Aorta (tissue), 5 donors: ENCODE measurements at regions not wholly inside any gene's neighbourhood (a gene's known extent, or its start where the extent isn't known, plus 50 kb on each side); places are given as distances from the start of the nearest gene placed in this dataset.

ENCODE experiments used
- ATAC-seq: fragments of 200-7000 bp; cut with Tn5 transposase; one replicate; pipeline ENCODE4 v1.9.1; 2022; ENCODE audit warnings: moderate library complexity; ENCODE audit not compliant: low FRiP score
- DNase-seq, 2 donors: peaks; one replicate each; pipeline ENCODE4 v3.0.0-alpha.2; 2020
- H3K27ac ChIP-seq, 2 donors: one replicate each; pipeline ENCODE4 v1.5.1; 2013; ENCODE audit warnings: low read length in 2 of 2, mild to moderate bottlenecking in 2 of 2, moderate library complexity in 2 of 2, control low read depth in 1 of 2, inconsistent platforms in 1 of 2, low read depth in 1 of 2
- H3K27me3 ChIP-seq, 2 donors: one replicate each; pipeline ENCODE4 v1.6.1; 2013; ENCODE audit warnings: control low read depth in 1 of 2, low read length in 1 of 2, mild to moderate bottlenecking in 1 of 2, moderate library complexity in 1 of 2; ENCODE audit not compliant: insufficient read depth in 2 of 2, control insufficient read depth in 1 of 2
- H3K36me3 ChIP-seq, 2 donors: one replicate each; pipeline ENCODE4 v1.6.1; 2013; ENCODE audit warnings: control low read depth in 1 of 2, low read length in 1 of 2, mild to moderate bottlenecking in 1 of 2; ENCODE audit not compliant: insufficient read depth in 2 of 2, control insufficient read depth in 1 of 2
- H3K4me1 ChIP-seq, 2 donors: one replicate each; pipeline ENCODE4 v1.6.1; 2013; ENCODE audit warnings: low read length in 2 of 2, control low read depth in 1 of 2, mild to moderate bottlenecking in 1 of 2, moderate library complexity in 1 of 2; ENCODE audit not compliant: insufficient read depth in 2 of 2, control insufficient read depth in 1 of 2
- H3K4me3 ChIP-seq, 2 donors: one replicate each; pipeline ENCODE4 v1.5.1; 2013; ENCODE audit warnings: low read length in 2 of 2, control low read depth in 1 of 2, mild to moderate bottlenecking in 1 of 2
- H3K9me3 ChIP-seq: one replicate; pipeline ENCODE4 v1.6.1; 2013; ENCODE audit warnings: mild to moderate bottlenecking, low read length; ENCODE audit not compliant: control insufficient read depth
- WGBS, 2 donors: extraction: QIAGEN DNeasy Blood & Tissue Kit; methylation state at CpG; one replicate each; pipeline ENCODE4 v1.1.7; 2013; 5-methylcytosine and 5-hydroxymethylcytosine counted together
- intact Hi-C, 2 donors: fragments of 100-400 bp; cut with DNase I; formaldehyde crosslinking; loops; one replicate each; pipeline versions ENCODE4 v1.14.2 to v1.15.0; 2022
- donor health status: healthy with polysubstance abuse.
- donor health status: Bipolar disorder and iron deficiency.
- donor health status: DM: no; HTN: no; CAD: no.
- donor health status: DM: no; HTN: no; CAD: no.
- donor health status: DM: yes; HTN: yes; CAD: no.

- peaks cover 2% of the 10 kb centered on the region for H3K9me3 ChIP-seq
- H3K4me1 ChIP-seq, result no peaks in the 10 kb centered on the region
- ATAC-seq (no peak), DNase-seq (no peak)
- intact Hi-C loops, result no loop called here
- H3K4me3 ChIP-seq, result no peak overlapping the region
- H3K27ac ChIP-seq, result no peak overlapping the region
- peaks cover 0 to 4% of the 10 kb centered on the region in 2 donors for H3K27me3 ChIP-seq
- H3K36me3 ChIP-seq, result no peaks in the 10 kb centered on the region
Measured at GRCh38 chr7:111676167-111676566, 113.9 kb upstream of the IMMP2L start.

GRCh38 chr7:111672901-111673300 lies 110.6 kb upstream of the IMMP2L start:
- intact Hi-C loops, result no loop called here
- ATAC-seq (no peak), DNase-seq (no peak)
- peaks cover 2% of the 10 kb centered on the region for H3K9me3 ChIP-seq
- H3K27ac ChIP-seq, result no peak overlapping the region
- no peaks in the 10 kb centered on the region for H3K4me1 ChIP-seq
- H3K27me3 ChIP-seq, result peaks cover 0 to 2% of the 10 kb centered on the region in 2 donors
- WGBS, 2 donors, result 70 to 72% methylated on average over 6 of the region's 6 CpGs
- no peaks in the 10 kb centered on the region for H3K36me3 ChIP-seq
- no peak overlapping the region for H3K4me3 ChIP-seq

GRCh38 chr7:111671927-111672326 lies 109.6 kb upstream of the IMMP2L start:
- H3K9me3 ChIP-seq, result no peaks in the 10 kb centered on the region
- no peaks in the 10 kb centered on the region for H3K36me3 ChIP-seq
- WGBS, 2 donors, result 75 to 78% methylated on average over 2 of the region's 2 CpGs
- H3K27ac ChIP-seq, result no peak overlapping the region
- intact Hi-C loops, result no loop called here
- DNase-seq (no peak), ATAC-seq (no peak)
- H3K27me3 ChIP-seq, result no peaks in the 10 kb centered on the region
- no peak overlapping the region for H3K4me3 ChIP-seq
- H3K4me1 ChIP-seq, result no peaks in the 10 kb centered on the region

GRCh38 chr7:111668711-111669110 lies 106.4 kb upstream of the IMMP2L start:
- DNase-seq, result no peak
- H3K9me3 ChIP-seq, result no peaks in the 10 kb centered on the region
- no peak overlapping the region for H3K27ac ChIP-seq
- H3K4me3 ChIP-seq, result no peak overlapping the region
- H3K4me1 ChIP-seq, result no peaks in the 10 kb centered on the region
- H3K27me3 ChIP-seq, result no peaks in the 10 kb centered on the region
- WGBS, 2 donors, result 87 to 91% methylated on average over 9 of the region's 9 CpGs
- intact Hi-C loops, result no loop called here
- no peak for ATAC-seq
- no peaks in the 10 kb centered on the region for H3K36me3 ChIP-seq

GRCh38 chr7:111667488-111667887 lies 105.2 kb upstream of the IMMP2L start:
- DNase-seq, result no peak
- WGBS, 2 donors, result 94% methylated on average over 1 of the region's 1 CpG
- no peak for ATAC-seq
- H3K27me3 ChIP-seq, result no peaks in the 10 kb centered on the region
- H3K4me1 ChIP-seq, result no peaks in the 10 kb centered on the region
- no peaks in the 10 kb centered on the region for H3K36me3 ChIP-seq
- intact Hi-C loops, result no loop called here
- H3K27ac ChIP-seq, result no peak overlapping the region
- H3K9me3 ChIP-seq, result no peaks in the 10 kb centered on the region
- H3K4me3 ChIP-seq, result no peak overlapping the region

GRCh38 chr7:111666260-111666659 lies 104.0 kb upstream of the IMMP2L start:
- no peaks in the 10 kb centered on the region for H3K4me1 ChIP-seq
- no peak for DNase-seq
- intact Hi-C loops, result no loop called here
- no peak overlapping the region for H3K27ac ChIP-seq
- no peaks in the 10 kb centered on the region for H3K9me3 ChIP-seq
- no peaks in the 10 kb centered on the region for H3K36me3 ChIP-seq
- 17 to 18% methylated on average over 2 of the region's 2 CpGs for WGBS, 2 donors
- no peaks in the 10 kb centered on the region for H3K27me3 ChIP-seq
- no peak for ATAC-seq
- H3K4me3 ChIP-seq, result no peak overlapping the region

GRCh38 chr7:111663771-111664170 lies 101.5 kb upstream of the IMMP2L start:
- H3K4me3 ChIP-seq, result no peak overlapping the region
- no peaks in the 10 kb centered on the region for H3K36me3 ChIP-seq
- H3K27ac ChIP-seq, result no peak overlapping the region
- H3K9me3 ChIP-seq, result no peaks in the 10 kb centered on the region
- H3K4me1 ChIP-seq, result no peaks in the 10 kb centered on the region
- ATAC-seq (no peak), DNase-seq (no peak)
- intact Hi-C loops, result no loop called here
- H3K27me3 ChIP-seq, result no peaks in the 10 kb centered on the region

GRCh38 chr7:111662386-111662785 lies 100.1 kb upstream of the IMMP2L start:
- no peaks in the 10 kb centered on the region for H3K27me3 ChIP-seq
- H3K27ac ChIP-seq, result no peak overlapping the region
- no peaks in the 10 kb centered on the region for H3K36me3 ChIP-seq
- no peaks in the 10 kb centered on the region for H3K9me3 ChIP-seq
- 52 to 58% methylated on average over 2 of the region's 2 CpGs for WGBS, 2 donors
- intact Hi-C loops, result no loop called here
- ATAC-seq, result no peak
- no peak overlapping the region for H3K4me3 ChIP-seq
- no peaks in the 10 kb centered on the region for H3K4me1 ChIP-seq
- no peak for DNase-seq

GRCh38 chr7:111660478-111660877 lies 98.2 kb upstream of the IMMP2L start:
- Histone ChIP-seq H3K4me1 (no peaks in the 10 kb centered on the region), H3K4me3 (no peak overlapping the region), H3K27me3 (no peaks in the 10 kb centered on the region), H3K36me3 (no peaks in the 10 kb centered on the region), H3K9me3 (no peaks in the 10 kb centered on the region), H3K27ac (no peak overlapping the region)
- 69 to 88% methylated on average over 1 of the region's 1 CpG for WGBS, 2 donors
- no peak for ATAC-seq
- intact Hi-C loops, result no loop called here
- DNase-seq, result no peak
